GM18502 (cell line): ENCODE measurements at regions not wholly inside any gene's neighbourhood (a gene's known extent, or its start where the extent isn't known, plus 50 kb on each side); places are given as distances from the start of the nearest gene placed in this dataset.
A peak's percentile ranks its signal among the peaks of the same experiment; 100 is the strongest.

ENCODE experiments used
- ATAC-seq: cut with Tn5 transposase; IDR thresholded peaks from one replicate; pipeline ENCODE4 v1.9.1; 2021; ENCODE audit warnings: mild to moderate bottlenecking; ENCODE audit not compliant: unreplicated experiment, poor library complexity

- ATAC-seq = no peak
Observed at GRCh38 chr13:58852076-58852475, 1220.5 kb downstream of the PCDH17 start.

GRCh38 chr13:58855283-58855682 is 1223.7 kb downstream of the PCDH17 start:
- ATAC-seq = no peak

- no peak for ATAC-seq
Observed at GRCh38 chr13:58858870-58859371, 1227.4 kb downstream of the PCDH17 start.

- ATAC-seq = no peak
Observed at GRCh38 chr13:58865286-58865685, 1233.7 kb downstream of the PCDH17 start.

DNA sequence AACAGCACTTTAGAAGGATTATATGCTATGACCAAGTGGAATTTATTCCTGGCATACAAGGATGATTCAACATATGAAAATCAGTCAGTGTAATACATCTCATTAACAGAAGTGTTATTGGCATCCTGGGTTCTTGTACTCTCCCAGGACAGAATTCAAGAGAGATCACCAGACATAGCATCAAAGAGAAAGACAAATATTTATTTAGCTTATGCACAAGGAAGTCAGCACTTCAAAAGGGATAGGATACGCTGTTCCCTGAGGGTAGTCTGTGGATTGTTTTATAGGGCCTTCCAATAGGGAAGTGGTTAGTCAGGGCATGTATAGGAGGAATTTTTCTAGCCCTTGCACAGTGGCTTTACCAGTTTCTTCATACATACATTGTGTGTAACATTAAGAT is 1238.0 kb downstream of the PCDH17 start:
- ATAC-seq = no peak

DNA sequence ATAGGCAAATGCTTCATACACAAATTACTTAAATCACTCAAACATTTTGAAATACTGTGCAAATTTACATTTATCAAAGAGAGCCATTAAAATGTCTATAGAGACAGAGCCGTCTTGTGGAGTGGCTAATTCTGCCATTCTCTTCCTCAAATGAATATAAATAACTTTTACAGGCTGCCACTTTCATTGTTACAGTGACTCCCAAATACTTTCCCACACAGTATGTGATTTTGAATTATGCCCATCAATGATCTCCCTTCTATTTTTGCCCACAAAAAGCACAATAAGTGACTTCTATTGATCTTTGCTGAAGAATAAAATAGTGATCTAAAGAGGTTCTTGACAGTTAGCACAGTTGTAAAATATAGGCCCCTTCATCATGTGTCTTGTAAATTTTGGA is 1244.9 kb downstream of the PCDH17 start:
- ATAC-seq = no peak

GRCh38 chr13:58879114-58879513 is 1247.6 kb downstream of the PCDH17 start:
- ATAC-seq = no peak

GRCh38 chr13:58882516-58882915 is 1251.0 kb downstream of the PCDH17 start:
- no peak for ATAC-seq

DNA sequence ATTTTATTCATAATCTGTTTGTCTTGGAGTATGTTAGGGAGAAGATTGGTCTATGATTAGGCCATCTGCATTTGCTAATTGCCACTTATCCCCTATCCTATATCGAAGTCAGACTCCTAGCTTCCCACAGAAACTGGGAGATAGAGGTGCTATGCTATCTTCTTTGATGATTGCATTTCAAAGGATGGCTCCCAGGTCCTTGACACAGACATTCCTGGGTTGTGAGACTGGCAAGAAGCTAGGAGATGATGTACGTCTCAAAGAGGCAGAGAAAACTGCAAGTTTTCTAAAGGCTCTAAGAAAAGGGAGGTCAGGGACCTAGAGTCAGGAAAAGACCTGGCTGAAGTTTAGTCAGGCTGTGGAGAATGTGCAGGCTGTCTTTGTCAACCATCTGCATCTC is 1251.9 kb downstream of the PCDH17 start:
- no peak for ATAC-seq

- ATAC-seq = no peak
Observed at GRCh38 chr13:58884353-58885209, 1253.0 kb downstream of the PCDH17 start.

DNA sequence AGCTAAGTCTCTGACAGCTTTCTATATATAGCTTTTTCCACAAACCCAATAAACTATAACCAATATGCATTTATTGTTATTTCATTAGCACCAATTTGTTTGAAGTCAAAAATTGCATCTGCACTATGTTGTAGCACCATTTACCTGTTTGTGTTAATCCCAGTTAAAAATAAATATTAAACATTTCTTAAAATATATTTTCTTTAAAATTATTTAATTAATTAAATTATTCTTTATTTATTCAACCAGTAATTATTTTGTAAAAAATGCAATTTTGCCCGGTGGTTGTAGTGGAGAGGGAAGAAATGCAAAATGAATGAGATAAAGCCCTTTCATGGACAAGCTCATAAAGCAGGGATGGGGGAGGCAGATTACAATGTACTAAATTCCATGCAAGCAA is 1257.9 kb downstream of the PCDH17 start:
- ATAC-seq = no peak

DNA sequence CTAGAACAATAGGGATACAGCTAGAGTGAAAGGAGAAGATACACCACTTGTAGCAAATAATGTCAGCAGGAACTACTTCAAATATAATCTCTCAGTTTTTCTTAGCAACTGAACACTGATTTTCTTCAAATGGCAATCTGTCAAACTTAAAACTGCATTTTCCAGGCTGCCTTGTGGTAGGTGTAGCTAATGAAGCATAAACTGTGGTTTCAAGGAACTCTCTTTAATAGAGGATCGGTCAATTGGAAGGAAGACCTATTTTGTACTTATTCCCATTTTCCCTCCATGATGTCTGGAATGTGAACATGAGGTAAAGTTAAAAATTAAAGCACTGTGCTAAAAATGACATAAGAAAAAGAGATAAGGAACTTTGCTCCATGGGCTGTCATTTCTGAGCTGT is 1261.9 kb downstream of the PCDH17 start:
- no peak for ATAC-seq

DNA sequence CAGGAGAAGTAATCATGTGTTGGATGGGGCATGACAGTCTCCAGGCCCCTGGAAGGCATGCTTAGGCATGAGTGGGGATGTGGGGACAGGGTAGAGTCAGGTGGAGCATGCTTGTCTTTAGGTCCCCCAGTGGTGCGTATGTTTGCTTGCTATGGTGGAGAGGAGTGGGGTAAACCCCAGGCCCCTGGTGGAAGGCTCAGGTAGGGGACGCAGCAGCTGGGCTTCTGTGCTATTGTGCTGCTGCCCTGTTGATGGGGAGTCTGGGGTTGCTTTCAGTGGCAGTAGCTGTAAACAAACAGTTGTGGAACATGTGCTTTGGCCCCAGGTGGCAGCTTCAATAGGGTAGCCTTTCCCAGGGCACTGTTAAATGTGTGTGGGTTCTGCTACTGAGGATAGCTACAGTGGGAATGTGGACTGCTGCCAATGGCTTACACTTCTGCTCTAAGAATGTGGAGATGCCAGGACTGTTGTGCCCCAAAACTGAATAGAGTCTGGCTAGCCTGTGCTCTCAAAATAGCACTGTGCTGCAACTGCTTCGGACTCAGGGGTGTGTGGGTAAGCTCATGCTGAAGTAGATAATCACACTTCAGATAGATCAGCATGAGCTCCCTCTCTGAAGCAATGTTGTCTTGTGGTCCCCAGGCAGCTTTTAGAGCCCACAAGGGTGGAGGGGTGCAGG is 1257.3 kb downstream of the DIAPH3 start:
- ATAC-seq = no peak

GRCh38 chr13:58907347-58907746 is 1256.4 kb downstream of the DIAPH3 start:
- no peak for ATAC-seq

DNA sequence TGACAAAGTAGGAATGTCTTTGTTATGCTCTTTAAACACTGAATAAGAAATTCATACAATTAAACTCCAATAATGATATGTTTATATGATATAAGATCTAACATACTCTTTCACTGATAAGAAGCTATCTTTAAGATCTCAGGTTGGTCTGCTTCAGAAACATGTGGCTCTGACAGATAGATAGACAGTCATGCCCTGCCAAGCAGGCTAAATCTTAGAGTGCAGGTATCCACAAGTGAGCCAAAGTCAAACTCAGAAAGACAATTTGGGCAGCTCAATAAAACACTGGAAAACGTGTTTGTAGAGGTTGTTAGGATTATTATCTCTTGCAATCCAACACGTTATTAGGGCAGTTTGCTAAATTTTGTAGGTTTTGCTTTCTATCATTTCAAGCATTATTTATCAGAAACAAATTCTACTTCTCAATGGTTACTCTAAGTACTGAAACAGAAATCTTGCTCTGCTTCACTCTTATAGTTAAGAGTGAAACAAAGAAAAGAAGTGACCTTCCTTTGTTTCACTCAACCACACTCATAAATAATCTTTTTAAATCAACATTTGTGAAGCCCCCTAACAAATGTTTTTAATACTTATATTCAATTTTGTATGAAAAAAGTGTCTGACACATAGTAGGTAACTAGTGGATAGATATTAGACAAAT is 1255.6 kb downstream of the DIAPH3 start:
- peak; percentile 77 for ATAC-seq

- no peak for ATAC-seq
Observed at GRCh38 chr13:58919551-58919950, 1244.2 kb downstream of the DIAPH3 start.

GRCh38 chr13:58921129-58921528 is 1242.6 kb downstream of the DIAPH3 start:
- ATAC-seq = no peak

GRCh38 chr13:58926858-58927257 is 1236.9 kb downstream of the DIAPH3 start:
- ATAC-seq = no peak

DNA sequence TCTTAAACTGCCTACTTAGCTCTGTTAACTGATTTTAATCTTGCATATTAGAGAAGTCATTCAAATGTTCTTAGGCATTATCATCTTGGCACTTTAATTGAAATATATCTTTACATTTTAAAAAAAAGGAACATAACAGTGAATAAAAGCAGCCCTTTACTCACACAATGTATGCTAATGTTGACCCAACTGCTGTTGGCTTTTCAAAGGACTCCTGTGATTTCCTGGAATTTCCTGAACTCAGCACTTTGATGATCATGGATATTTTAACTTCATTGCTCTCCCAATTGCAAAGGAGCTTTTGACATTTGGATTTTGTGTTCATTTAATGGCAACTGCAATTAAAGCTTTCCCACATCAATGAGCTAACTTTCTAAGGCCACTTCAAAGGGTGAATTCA is 1230.3 kb downstream of the DIAPH3 start:
- no peak for ATAC-seq

DNA sequence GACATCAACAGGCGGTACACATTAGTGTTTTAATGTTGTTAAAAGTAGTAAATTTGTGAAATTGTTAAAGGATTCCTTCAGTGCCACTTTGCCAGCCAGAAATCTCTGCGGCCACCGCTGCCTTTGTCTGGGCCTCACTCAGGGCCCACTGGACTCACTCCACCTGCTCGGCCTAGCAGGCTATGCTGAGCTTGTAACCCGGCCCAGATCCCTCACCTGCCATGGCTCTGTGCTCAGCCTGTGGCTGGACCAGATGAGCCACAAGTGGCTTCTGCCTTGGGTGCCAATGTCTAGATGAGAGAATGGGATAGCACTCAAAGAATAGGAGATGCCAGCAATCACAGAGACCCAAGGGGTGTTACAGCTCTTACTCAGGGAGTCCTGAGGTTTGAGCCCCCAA is 1228.0 kb downstream of the DIAPH3 start:
- no peak for ATAC-seq

- ATAC-seq = peak; percentile 42
Observed at GRCh38 chr13:58946274-58946673, 1217.5 kb downstream of the DIAPH3 start.
